CD14-positive monocyte (primary cell): ENCODE measurements at regions not wholly inside any gene's neighbourhood (a gene's known extent, or its start where the extent isn't known, plus 50 kb on each side); places are given as distances from the start of the nearest gene placed in this dataset.

Source experiments
- DNase-seq, 3 donors: peaks; one replicate each; pipeline ENCODE4 v3.0.0-alpha.2; 2011 to 2022
- H2AFZ ChIP-seq: 2 replicates; pipeline ENCODE4 v1.6.0; 2012; ENCODE audit warnings: mild to moderate bottlenecking, low read depth, low read length, inconsistent platforms; ENCODE audit not compliant: insufficient read depth, poor library complexity, severe bottlenecking
- H3K27ac ChIP-seq, 2 donors: 1 replicate in 1 of 2; 2 replicates in 1 of 2; pipeline ENCODE4 v1.5.1; 2012 to 2013; ENCODE audit warnings: low read length in 2 of 2, control low read depth in 1 of 2, inconsistent platforms in 1 of 2, low read depth in 1 of 2, mild to moderate bottlenecking in 1 of 2
- H3K27me3 ChIP-seq, 2 donors: one replicate each; pipeline versions ENCODE4 v1.6.0 to v1.6.1; 2011 to 2013; ENCODE audit warnings: low read length in 2 of 2; ENCODE audit not compliant: control insufficient read depth in 2 of 2, insufficient read depth in 2 of 2
- H3K36me3 ChIP-seq, 2 donors: replicated peaks in 1 of 2; 1 replicate in 1 of 2; 2 replicates in 1 of 2; pipeline versions ENCODE4 v1.5.1 to v1.6.1; 2012 to 2013; ENCODE audit warnings: low read length in 2 of 2, control low read depth in 1 of 2, inconsistent platforms in 1 of 2, mild to moderate bottlenecking in 1 of 2; ENCODE audit not compliant: insufficient read depth in 2 of 2, control insufficient read depth in 1 of 2
- H3K4me1 ChIP-seq, 2 donors: 1 replicate in 1 of 2; 2 replicates in 1 of 2; pipeline versions ENCODE4 v1.5.1 to v1.6.1; 2012 to 2013; ENCODE audit warnings: low read length in 2 of 2, control low read depth in 1 of 2, inconsistent platforms in 1 of 2, mild to moderate bottlenecking in 1 of 2, moderate library complexity in 1 of 2; ENCODE audit not compliant: insufficient read depth in 2 of 2, control insufficient read depth in 1 of 2
- H3K4me2 ChIP-seq: replicated peaks from 2 replicates; pipeline ENCODE3; 2012; ENCODE audit warnings: low read length, moderate library complexity, mild to moderate bottlenecking; ENCODE audit not compliant: poor library complexity, severe bottlenecking; ENCODE audit errors: extremely low read depth
- H3K4me3 ChIP-seq, 3 experiments: fragments of 200-600 bp in 1 of 3; sonication (generic) in 1 of 3; replicated peaks in 1 of 3; 1 replicate in 2 of 3; 2 replicates in 1 of 3; pipeline ENCODE4 v1.5.1; 2011 to 2013; ENCODE audit warnings: low read length in 3 of 3, mild to moderate bottlenecking in 3 of 3, control low read depth in 2 of 3, low read depth in 2 of 3, inconsistent platforms in 1 of 3, moderate library complexity in 1 of 3
- H3K79me2 ChIP-seq: 2 replicates; pipeline ENCODE4 v1.6.0; 2012; ENCODE audit warnings: mild to moderate bottlenecking, control low read depth, inconsistent platforms, low read length, moderate library complexity; ENCODE audit not compliant: insufficient read depth
- H3K9ac ChIP-seq: 2 replicates; pipeline ENCODE4 v1.6.0; 2017; ENCODE audit warnings: low read length, mild to moderate bottlenecking; ENCODE audit not compliant: insufficient read depth, poor library complexity, severe bottlenecking
- H3K9me3 ChIP-seq, 2 donors: replicated peaks in 1 of 2; 1 replicate in 1 of 2; 2 replicates in 1 of 2; pipeline versions ENCODE4 v1.5.1 to v1.6.1; 2012 to 2013; ENCODE audit warnings: low read length in 2 of 2, control low read depth in 1 of 2; ENCODE audit not compliant: control insufficient read depth in 1 of 2, insufficient read depth in 1 of 2
- H4K20me1 ChIP-seq: 2 replicates; pipeline ENCODE4 v1.6.0; 2012; ENCODE audit warnings: mild to moderate bottlenecking, low read length, control low read depth, moderate library complexity; ENCODE audit not compliant: insufficient read depth
- H3K27ac Mint-ChIP-seq, 7 donors: one replicate each; pipeline ENCODE4 v1.8.0; 2020; ENCODE audit warnings: mild to moderate bottlenecking in 7 of 7, mixed read lengths in 7 of 7, moderate library complexity in 6 of 7, inconsistent platforms in 2 of 7
- H3K27me3 Mint-ChIP-seq, 3 donors: one replicate each; pipeline ENCODE4 v1.8.0; 2021 to 2022; ENCODE audit warnings: low read depth in 3 of 3, mild to moderate bottlenecking in 3 of 3, mixed read lengths in 3 of 3, moderate library complexity in 3 of 3, inconsistent platforms in 1 of 3
- H3K36me3 Mint-ChIP-seq, 2 donors: one replicate each; pipeline ENCODE4 v1.8.0; 2020; ENCODE audit warnings: mixed read lengths in 2 of 2, inconsistent platforms in 1 of 2, mild to moderate bottlenecking in 1 of 2
- H3K4me1 Mint-ChIP-seq: one replicate; pipeline ENCODE4 v1.8.0; 2020; ENCODE audit warnings: mild to moderate bottlenecking, mixed read lengths
- H3K4me3 Mint-ChIP-seq, 2 donors: one replicate each; pipeline ENCODE4 v1.8.0; 2020; ENCODE audit warnings: mild to moderate bottlenecking in 2 of 2, mixed read lengths in 2 of 2, moderate library complexity in 1 of 2
- H3K9me3 Mint-ChIP-seq, 7 donors: one replicate each; pipeline ENCODE4 v1.8.0; 2020 to 2022; ENCODE audit warnings: mixed read lengths in 7 of 7, mild to moderate bottlenecking in 6 of 7, moderate library complexity in 6 of 7, inconsistent platforms in 2 of 7
- CTCF ChIP-seq: fragments of 200-600 bp; IDR thresholded peaks from one replicate; pipeline ENCODE4 v1.8.0; 2022; ENCODE audit warnings: antibody characterized with exemption, mild to moderate bottlenecking
- WGBS: methylation state at CpG from one replicate; pipeline ENCODE4 v1.1.5; 2013; ENCODE audit warnings: missing lambda C conversion rate; ENCODE audit not compliant: insufficient coverage; 5-methylcytosine and 5-hydroxymethylcytosine counted together
- intact Hi-C, 2 donors: fragments of 100-400 bp; cut with micrococcal nuclease; formaldehyde crosslinking; loops; one replicate each; pipeline versions ENCODE4 v1.15.0 to v1.15.1; 2023

GRCh38 chr4:66956852-66957251 lies 588.5 kb downstream of the CENPC start:
- no peaks in the 10 kb centered on the region for H4K20me1 ChIP-seq
- 63% methylated on average over 1 of the region's 1 CpG for whole genome bisulfite sequencing
- no peak overlapping the region for H3K9ac ChIP-seq
- no peaks in the 10 kb centered on the region for H3K9me3 ChIP-seq
- TF ChIP-seq CTCF = no peak
- Mint-ChIP-seq H3K4me3 (no peak overlapping the region), H3K27ac (no peak overlapping the region), H3K9me3 (peaks cover 0 to 8% (median 2%) of the 10 kb centered on the region in 7 donors), H3K36me3 (no peaks in the 10 kb centered on the region), H3K4me1 (peaks cover 7% of the 10 kb centered on the region), H3K27me3 (peaks cover 1 to 2% (median 2%) of the 10 kb centered on the region in 3 donors)
- intact Hi-C loops = no loop called here
- peaks cover 0 to 10% of the 10 kb centered on the region in 2 donors for H3K4me1 ChIP-seq
- DNase-seq = no peak
- H3K27ac ChIP-seq = no peak overlapping the region
- no peaks in the 10 kb centered on the region for H3K27me3 ChIP-seq
- no peak overlapping the region for H3K4me2 ChIP-seq
- no peaks in the 10 kb centered on the region for H3K79me2 ChIP-seq
- no peak overlapping the region for H3K4me3 ChIP-seq
- H2AFZ ChIP-seq = no peak overlapping the region
- H3K36me3 ChIP-seq = no peaks in the 10 kb centered on the region

GRCh38 chr4:66956426-66956825 lies 588.9 kb downstream of the CENPC start:
- Histone ChIP-seq H3K4me2 (no peak overlapping the region), H3K9ac (no peak overlapping the region), H3K9me3 (no peaks in the 10 kb centered on the region), H3K4me1 (peaks cover 0 to 12% of the 10 kb centered on the region in 2 donors), H3K27me3 (no peaks in the 10 kb centered on the region), H3K4me3 (no peak overlapping the region), H3K27ac (no peak overlapping the region), H3K36me3 (no peaks in the 10 kb centered on the region), H2AFZ (no peak overlapping the region), H4K20me1 (no peaks in the 10 kb centered on the region), H3K79me2 (no peaks in the 10 kb centered on the region)
- DNase-seq = no peak
- no peak overlapping the region for H3K4me3 Mint-ChIP-seq
- TF ChIP-seq CTCF = no peak
- 100% methylated on average over 2 of the region's 6 CpGs for WGBS
- peaks cover 0 to 8% (median 2%) of the 10 kb centered on the region in 7 donors for H3K9me3 Mint-ChIP-seq
- H3K27me3 Mint-ChIP-seq = peaks cover 1 to 2% (median 2%) of the 10 kb centered on the region in 3 donors
- intact Hi-C loops = no loop called here
- H3K27ac Mint-ChIP-seq = no peak overlapping the region
- no peaks in the 10 kb centered on the region for H3K36me3 Mint-ChIP-seq
- peaks cover 8% of the 10 kb centered on the region for H3K4me1 Mint-ChIP-seq
